ENCODE measurements at regions not wholly inside any gene's neighbourhood (a gene's known extent, or its start where the extent isn't known, plus 50 kb on each side); places are given as distances from the start of the nearest gene placed in this dataset.

DNA sequence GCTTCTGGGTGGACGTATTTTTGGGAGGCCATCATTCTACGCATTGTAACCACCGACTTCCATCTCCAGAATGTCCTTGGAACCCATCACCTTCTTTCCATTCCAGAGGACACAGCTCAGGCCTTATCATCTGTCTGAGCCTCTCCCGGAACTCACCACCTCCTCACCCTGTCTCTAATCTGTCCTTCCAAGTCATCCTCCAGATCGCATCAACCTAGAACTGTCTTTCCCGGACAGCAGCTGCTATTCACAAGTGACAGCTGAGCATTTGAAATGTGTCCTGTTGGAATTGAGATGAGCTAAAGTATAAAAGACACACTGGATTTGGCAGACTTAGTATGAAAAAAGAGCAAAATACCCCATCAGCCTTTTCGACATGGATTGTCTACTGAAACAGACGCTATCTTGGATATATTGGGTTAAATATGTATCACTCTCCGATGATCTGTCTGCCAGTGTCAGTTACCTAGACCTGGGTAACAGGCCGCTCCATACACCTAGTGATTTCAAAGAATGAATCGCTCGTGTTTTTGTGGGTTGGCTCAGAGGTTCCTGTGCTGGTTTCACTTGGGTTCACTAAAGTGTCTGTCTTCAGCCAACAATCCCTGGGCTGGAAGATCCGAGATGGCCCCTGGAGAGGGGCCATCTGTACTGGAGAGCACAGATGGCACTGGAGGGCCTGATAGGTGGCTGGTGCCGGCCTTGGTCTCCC is 104.4 kb upstream of the RFLNA start:
- H3K79me2 ChIP-seq (ENCODE audit: insufficient read depth, low read length) = no peaks in the 10 kb centered on the region
- H3K4me1 ChIP-seq (ENCODE audit: insufficient read depth, low read length, severe bottlenecking) = no peaks in the 10 kb centered on the region
- TF ChIP-seq EZH2 (IDR thresholded peaks at IDR 0.05; ENCODE audit: borderline replicate concordance, low read length) = no peak
- TF ChIP-seq, protein P1, sequence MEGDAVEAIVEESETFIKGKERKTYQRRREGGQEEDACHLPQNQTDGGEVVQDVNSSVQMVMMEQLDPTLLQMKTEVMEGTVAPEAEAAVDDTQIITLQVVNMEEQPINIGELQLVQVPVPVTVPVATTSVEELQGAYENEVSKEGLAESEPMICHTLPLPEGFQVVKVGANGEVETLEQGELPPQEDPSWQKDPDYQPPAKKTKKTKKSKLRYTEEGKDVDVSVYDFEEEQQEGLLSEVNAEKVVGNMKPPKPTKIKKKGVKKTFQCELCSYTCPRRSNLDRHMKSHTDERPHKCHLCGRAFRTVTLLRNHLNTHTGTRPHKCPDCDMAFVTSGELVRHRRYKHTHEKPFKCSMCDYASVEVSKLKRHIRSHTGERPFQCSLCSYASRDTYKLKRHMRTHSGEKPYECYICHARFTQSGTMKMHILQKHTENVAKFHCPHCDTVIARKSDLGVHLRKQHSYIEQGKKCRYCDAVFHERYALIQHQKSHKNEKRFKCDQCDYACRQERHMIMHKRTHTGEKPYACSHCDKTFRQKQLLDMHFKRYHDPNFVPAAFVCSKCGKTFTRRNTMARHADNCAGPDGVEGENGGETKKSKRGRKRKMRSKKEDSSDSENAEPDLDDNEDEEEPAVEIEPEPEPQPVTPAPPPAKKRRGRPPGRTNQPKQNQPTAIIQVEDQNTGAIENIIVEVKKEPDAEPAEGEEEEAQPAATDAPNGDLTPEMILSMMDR (IDR thresholded peaks at IDR 0.05; ENCODE audit: low read length) = no peak
- H4K20me1 ChIP-seq (ENCODE audit: insufficient read depth, low read length) = no peaks in the 10 kb centered on the region
- H3K36me3 ChIP-seq (ENCODE audit: insufficient read depth, low read length) = no peaks in the 10 kb centered on the region
- H3K9me2 ChIP-seq (ENCODE audit: low read depth, low read length) = no peaks in the 10 kb centered on the region
- H3K27me3 ChIP-seq (ENCODE audit: insufficient read depth, low read length) = no peaks in the 10 kb centered on the region; the same call in 1 of the 2 replicates
- no peak overlapping the region for H3K9ac ChIP-seq (ENCODE audit: low read length)
- no peaks in the 10 kb centered on the region for H3F3A ChIP-seq (ENCODE audit: insufficient read depth, low read length)
- H2AFZ ChIP-seq (ENCODE audit: low read length) = no peak overlapping the region
- no peak overlapping the region for H3K27ac ChIP-seq (ENCODE audit: low read depth, low read length, poor library complexity, severe bottlenecking)
- H3K9me3 ChIP-seq (ENCODE audit: low read length) = no peaks in the 10 kb centered on the region
- H3K4me2 ChIP-seq (ENCODE audit: low read length) = no peak overlapping the region
- H3K4me3 ChIP-seq (ENCODE audit: low read depth, low read length, poor library complexity, severe bottlenecking) = no peak overlapping the region

DNA sequence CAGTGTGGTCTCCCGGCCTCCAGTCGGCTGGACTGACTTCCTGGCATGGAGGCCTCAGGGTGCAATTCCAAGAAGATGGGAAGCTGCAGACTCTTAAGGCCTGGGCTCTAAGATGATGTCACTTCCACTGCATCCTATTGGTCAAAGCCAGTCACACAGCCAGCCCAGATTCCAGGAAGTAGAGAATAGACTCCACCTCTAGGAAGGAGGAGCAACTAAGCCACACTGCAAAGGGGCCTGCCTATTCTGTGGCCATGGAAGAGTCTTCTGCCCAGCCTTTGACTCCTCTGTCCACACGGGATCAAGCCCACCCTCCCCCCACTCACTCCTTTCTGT is 103.9 kb upstream of the RFLNA start:
- no peak overlapping the region for H3K9ac ChIP-seq (ENCODE audit: low read length)
- no peak overlapping the region for H3K4me2 ChIP-seq (ENCODE audit: low read length)
- H3K9me2 ChIP-seq (ENCODE audit: low read depth, low read length) = no peaks in the 10 kb centered on the region
- no peaks in the 10 kb centered on the region for H3K36me3 ChIP-seq (ENCODE audit: insufficient read depth, low read length)
- H3K79me2 ChIP-seq (ENCODE audit: insufficient read depth, low read length) = no peaks in the 10 kb centered on the region
- H3K9me3 ChIP-seq (ENCODE audit: low read length) = no peaks in the 10 kb centered on the region
- H3F3A ChIP-seq (ENCODE audit: insufficient read depth, low read length) = no peaks in the 10 kb centered on the region
- TF ChIP-seq, protein P1 (IDR thresholded peaks at IDR 0.05; ENCODE audit: low read length) = no peak
- TF ChIP-seq EZH2 (IDR thresholded peaks at IDR 0.05; ENCODE audit: borderline replicate concordance, low read length) = no peak
- H3K27ac ChIP-seq (ENCODE audit: low read depth, low read length, poor library complexity, severe bottlenecking) = no peak overlapping the region
- H3K27me3 ChIP-seq (ENCODE audit: insufficient read depth, low read length) = no peaks in the 10 kb centered on the region; the same call in 1 of the 2 replicates
- H2AFZ ChIP-seq (ENCODE audit: low read length) = no peak overlapping the region
- H4K20me1 ChIP-seq (ENCODE audit: insufficient read depth, low read length) = no peaks in the 10 kb centered on the region
- H3K4me1 ChIP-seq (ENCODE audit: insufficient read depth, low read length, severe bottlenecking) = no peaks in the 10 kb centered on the region
- no peak overlapping the region for H3K4me3 ChIP-seq (ENCODE audit: low read depth, low read length, poor library complexity, severe bottlenecking)

DNA sequence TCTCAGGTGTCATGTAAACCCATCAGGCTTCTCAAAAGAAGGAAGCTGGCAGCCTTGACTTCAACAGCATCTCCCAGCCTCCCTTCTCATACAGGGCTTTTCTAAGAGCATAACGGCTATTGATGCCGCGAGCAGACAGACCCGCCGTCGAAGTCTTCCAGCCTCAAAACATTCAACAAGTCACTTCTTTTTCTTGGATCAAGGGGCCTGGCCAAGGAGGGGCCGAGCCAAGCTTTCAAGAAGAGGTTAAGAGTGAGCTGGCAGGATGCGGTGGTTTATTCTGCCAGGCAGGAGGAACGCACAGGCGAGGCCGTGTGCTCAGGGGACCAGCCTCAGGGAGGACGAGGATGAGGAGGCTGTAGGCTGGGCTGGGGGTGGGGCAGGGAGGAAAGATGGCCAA is 102.9 kb upstream of the RFLNA start:
- no peak overlapping the region for H3K4me2 ChIP-seq (ENCODE audit: low read length)
- TF ChIP-seq EZH2 (IDR thresholded peaks at IDR 0.05; ENCODE audit: borderline replicate concordance, low read length) = no peak
- TF ChIP-seq, protein P1 (IDR thresholded peaks at IDR 0.05; ENCODE audit: low read length) = no peak
- no peaks in the 10 kb centered on the region for H3K4me1 ChIP-seq (ENCODE audit: insufficient read depth, low read length, severe bottlenecking)

More for the DNA sequence above, 102.9 kb upstream of the RFLNA start:
- Histone ChIP-seq H3K79me2 (ENCODE audit: insufficient read depth, low read length) (no peaks in the 10 kb centered on the region), H3K27ac (ENCODE audit: low read depth, low read length, poor library complexity, severe bottlenecking) (no peak overlapping the region), H3F3A (ENCODE audit: insufficient read depth, low read length) (no peaks in the 10 kb centered on the region), H3K9ac (ENCODE audit: low read length) (no peak overlapping the region), H3K4me3 (ENCODE audit: low read depth, low read length, poor library complexity, severe bottlenecking) (no peak overlapping the region), H2AFZ (ENCODE audit: low read length) (no peak overlapping the region), H4K20me1 (ENCODE audit: insufficient read depth, low read length) (no peaks in the 10 kb centered on the region), H3K9me2 (ENCODE audit: low read depth, low read length) (no peaks in the 10 kb centered on the region), H3K27me3 (ENCODE audit: insufficient read depth, low read length) (no peaks in the 10 kb centered on the region; the same call in 1 of the 2 replicates), H3K36me3 (ENCODE audit: insufficient read depth, low read length) (no peaks in the 10 kb centered on the region), H3K9me3 (ENCODE audit: low read length) (no peaks in the 10 kb centered on the region)
